ENCODE measurements at regions not wholly inside any gene's neighbourhood (a gene's known extent, or its start where the extent isn't known, plus 50 kb on each side); places are given as distances from the start of the nearest gene placed in this dataset.

DNA sequence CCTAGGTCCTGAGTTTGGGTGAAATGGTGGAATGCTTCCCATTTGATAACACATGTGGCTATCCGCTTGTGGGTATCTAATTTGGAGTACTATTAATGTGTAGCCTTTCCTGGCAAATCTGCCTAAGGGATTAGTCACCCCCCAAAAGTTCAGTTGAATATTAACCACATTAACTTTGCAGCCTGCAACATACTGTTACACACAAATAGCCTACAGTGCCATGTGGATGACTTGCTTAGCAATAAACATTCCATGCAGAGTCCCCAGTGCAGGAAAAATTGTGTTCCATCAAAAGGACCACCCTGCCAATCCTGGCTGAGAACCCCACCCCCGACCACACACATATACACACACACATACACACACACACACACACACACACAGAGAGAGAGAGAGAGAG is 303.3 kb upstream of the ESRRG start:
- TF ChIP-seq, protein P1, sequence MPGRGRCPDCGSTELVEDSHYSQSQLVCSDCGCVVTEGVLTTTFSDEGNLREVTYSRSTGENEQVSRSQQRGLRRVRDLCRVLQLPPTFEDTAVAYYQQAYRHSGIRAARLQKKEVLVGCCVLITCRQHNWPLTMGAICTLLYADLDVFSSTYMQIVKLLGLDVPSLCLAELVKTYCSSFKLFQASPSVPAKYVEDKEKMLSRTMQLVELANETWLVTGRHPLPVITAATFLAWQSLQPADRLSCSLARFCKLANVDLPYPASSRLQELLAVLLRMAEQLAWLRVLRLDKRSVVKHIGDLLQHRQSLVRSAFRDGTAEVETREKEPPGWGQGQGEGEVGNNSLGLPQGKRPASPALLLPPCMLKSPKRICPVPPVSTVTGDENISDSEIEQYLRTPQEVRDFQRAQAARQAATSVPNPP (IDR thresholded peaks at IDR 0.05; ENCODE audit: borderline replicate concordance, insufficient read depth, insufficient read length) = no peak
- TF ChIP-seq, protein P2, sequence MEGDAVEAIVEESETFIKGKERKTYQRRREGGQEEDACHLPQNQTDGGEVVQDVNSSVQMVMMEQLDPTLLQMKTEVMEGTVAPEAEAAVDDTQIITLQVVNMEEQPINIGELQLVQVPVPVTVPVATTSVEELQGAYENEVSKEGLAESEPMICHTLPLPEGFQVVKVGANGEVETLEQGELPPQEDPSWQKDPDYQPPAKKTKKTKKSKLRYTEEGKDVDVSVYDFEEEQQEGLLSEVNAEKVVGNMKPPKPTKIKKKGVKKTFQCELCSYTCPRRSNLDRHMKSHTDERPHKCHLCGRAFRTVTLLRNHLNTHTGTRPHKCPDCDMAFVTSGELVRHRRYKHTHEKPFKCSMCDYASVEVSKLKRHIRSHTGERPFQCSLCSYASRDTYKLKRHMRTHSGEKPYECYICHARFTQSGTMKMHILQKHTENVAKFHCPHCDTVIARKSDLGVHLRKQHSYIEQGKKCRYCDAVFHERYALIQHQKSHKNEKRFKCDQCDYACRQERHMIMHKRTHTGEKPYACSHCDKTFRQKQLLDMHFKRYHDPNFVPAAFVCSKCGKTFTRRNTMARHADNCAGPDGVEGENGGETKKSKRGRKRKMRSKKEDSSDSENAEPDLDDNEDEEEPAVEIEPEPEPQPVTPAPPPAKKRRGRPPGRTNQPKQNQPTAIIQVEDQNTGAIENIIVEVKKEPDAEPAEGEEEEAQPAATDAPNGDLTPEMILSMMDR (IDR thresholded peaks at IDR 0.05 in 2 of 3, conservative IDR thresholded peaks at IDR 0.05 in 1 of 3; ENCODE audit: insufficient read depth in 2 of 3, low read depth in 1 of 3, low read length in 3 of 3) = no peak
- TF ChIP-seq MYC (IDR thresholded peaks at IDR 0.05; ENCODE audit: low read depth, low read length) (no peak), MYC (CRISPR knock-in tag; IDR thresholded peaks at IDR 0.05; ENCODE audit: borderline replicate concordance, low read depth) (no peak), SPI1 (IDR thresholded peaks at IDR 0.05; ENCODE audit: borderline replicate concordance, low read depth, low read length) (no peak), POLR2A (conservative IDR thresholded peaks at IDR 0.05) (no peak), GATAD2A (IDR thresholded peaks at IDR 0.05) (no peak)
